H1 (cell line): ENCODE measurements at regions not wholly inside any gene's neighbourhood (a gene's known extent, or its start where the extent isn't known, plus 50 kb on each side); places are given as distances from the start of the nearest gene placed in this dataset.

Experiments
- CTCF ChIA-PET: fragments of 300-600 bp; sonication (Branson Sonifier 250); formaldehyde crosslinking; loops from one replicate; lab custom pipeline; 2021; ENCODE audit not compliant: partially characterized antibody; lab: Charles Lee
- POLR2A ChIA-PET: fragments of 300-600 bp; sonication (Branson Sonifier 250); formaldehyde crosslinking; loops from one replicate; lab custom pipeline; 2021; ENCODE audit warnings: inconsistent platforms; ENCODE audit not compliant: partially characterized antibody; lab: Charles Lee
- DNase-seq, 2 experiments: peaks; one replicate each; pipeline versions ENCODE4 v3.0.0 to v3.0.0-alpha.2; 2010 to 2022; ENCODE audit warnings: low spot score in 2 of 2, low read depth in 1 of 2, mixed read lengths in 1 of 2
- FAIRE-seq: peaks from 2 replicates; lab custom pipeline; 2011; peaks lifted over from hg19 to GRCh38; lab: Jason Lieb, UNC
- H2AFZ ChIP-seq: 2 replicates; pipeline ENCODE4 v1.8.1; 2012; ENCODE audit warnings: low read length, inconsistent platforms
- H2AK5ac ChIP-seq: 2 replicates; pipeline ENCODE4 v1.6.1; 2013; ENCODE audit warnings: low read depth, low read length
- H2BK120ac ChIP-seq: replicated peaks from 2 replicates; pipeline ENCODE3; 2013; ENCODE audit warnings: low read depth, low read length, inconsistent platforms
- H2BK12ac ChIP-seq: 2 replicates; pipeline ENCODE4 v1.6.1; 2013; ENCODE audit warnings: low read depth, low read length
- H2BK15ac ChIP-seq: 2 replicates; pipeline ENCODE4 v1.6.1; 2013; ENCODE audit warnings: low read length
- H2BK20ac ChIP-seq: 2 replicates; pipeline ENCODE4 v1.6.1; 2013; ENCODE audit warnings: low read length
- H2BK5ac ChIP-seq: 2 replicates; pipeline ENCODE4 v1.6.1; 2013; ENCODE audit warnings: low read depth, low read length
- H3K14ac ChIP-seq: 2 replicates; pipeline ENCODE4 v1.6.1; 2013; ENCODE audit warnings: inconsistent platforms; ENCODE audit not compliant: insufficient read length
- H3K18ac ChIP-seq: 2 replicates; pipeline ENCODE4 v1.6.1; 2013; ENCODE audit warnings: low read length; ENCODE audit errors: extremely low read depth
- H3K23ac ChIP-seq: 2 replicates; pipeline ENCODE4 v1.6.1; 2013; ENCODE audit warnings: inconsistent platforms; ENCODE audit not compliant: insufficient read length
- H3K23me2 ChIP-seq: 2 replicates; pipeline ENCODE4 v1.6.1; 2013; ENCODE audit warnings: low read depth, low read length
- H3K27ac ChIP-seq: 2 replicates; pipeline ENCODE4 v1.6.1; 2011; ENCODE audit warnings: low read depth, low read length, inconsistent platforms
- H3K27me3 ChIP-seq, 4 experiments: replicated peaks in 1 of 4; 1 replicate in 1 of 4; 2 replicates in 3 of 4; pipeline versions ENCODE4 v1.6.1 to v1.8.1; 2011 to 2013; ENCODE audit warnings: low read length in 3 of 4, mild to moderate bottlenecking in 3 of 4, inconsistent platforms in 2 of 4, mixed read lengths in 2 of 4, moderate library complexity in 1 of 4; ENCODE audit not compliant: control insufficient read depth in 3 of 4, insufficient read depth in 3 of 4; ENCODE audit errors: extremely low read depth in 1 of 4
- H3K36me3 ChIP-seq, 4 experiments: 2 replicates each; pipeline versions ENCODE4 v1.6.1 to v1.8.1; 2011 to 2013; ENCODE audit warnings: mild to moderate bottlenecking in 4 of 4, low read length in 3 of 4, moderate library complexity in 2 of 4, control low read depth in 1 of 4, inconsistent platforms in 1 of 4; ENCODE audit not compliant: insufficient read depth in 4 of 4, control insufficient read depth in 2 of 4
- H3K4ac ChIP-seq: replicated peaks from 2 replicates; pipeline ENCODE3; 2013; ENCODE audit warnings: low read length, low read depth, mixed read lengths, inconsistent platforms; ENCODE audit not compliant: insufficient read length
- H3K4me1 ChIP-seq, 4 experiments: replicated peaks in 1 of 4; 1 replicate in 1 of 4; 2 replicates in 3 of 4; pipeline versions ENCODE4 v1.6.1 to v1.8.1; 2011 to 2013; ENCODE audit warnings: low read length in 3 of 4, inconsistent platforms in 2 of 4, mixed read lengths in 1 of 4; ENCODE audit not compliant: insufficient read depth in 4 of 4, control insufficient read depth in 3 of 4
- H3K4me2 ChIP-seq, 2 experiments: 2 replicates each; pipeline versions ENCODE4 v1.6.1 to v1.8.1; 2011 to 2013; ENCODE audit warnings: low read depth in 2 of 2, low read length in 2 of 2, control low read depth in 1 of 2, inconsistent platforms in 1 of 2, mild to moderate bottlenecking in 1 of 2; ENCODE audit not compliant: insufficient read depth in 1 of 2
- H3K4me3 ChIP-seq, 4 experiments: fragments of 200-600, 300-600 bp in 1 of 4; sonication (generic), shearing (Covaris generic), sonication (Bioruptor Twin) in 1 of 4; 2 replicates each; pipeline versions ENCODE4 v1.5.1 to v1.8.1; 2011 to 2016; ENCODE audit warnings: low read length in 4 of 4, low read depth in 3 of 4, control low read depth in 2 of 4, inconsistent platforms in 2 of 4, mild to moderate bottlenecking in 2 of 4, mixed read lengths in 1 of 4, moderate library complexity in 1 of 4; ENCODE audit not compliant: insufficient read depth in 2 of 4; ENCODE audit errors: extremely low read depth in 1 of 4
- H3K56ac ChIP-seq: replicated peaks from 2 replicates; pipeline ENCODE3; 2013; ENCODE audit warnings: low read depth, mild to moderate bottlenecking, mixed read lengths, low read length, inconsistent platforms; ENCODE audit not compliant: insufficient read length
- H3K79me1 ChIP-seq: 2 replicates; pipeline ENCODE4 v1.6.1; 2013; ENCODE audit warnings: low read depth, low read length, control low read depth
- H3K79me2 ChIP-seq, 2 experiments: 2 replicates each; pipeline versions ENCODE4 v1.6.1 to v1.8.1; 2012 to 2013; ENCODE audit warnings: low read length in 2 of 2, mild to moderate bottlenecking in 2 of 2, inconsistent platforms in 1 of 2; ENCODE audit not compliant: insufficient read depth in 2 of 2, control insufficient read depth in 1 of 2
- H3K9ac ChIP-seq, 4 experiments: replicated peaks in 1 of 4; 1 replicate in 1 of 4; 2 replicates in 3 of 4; pipeline versions ENCODE4 v1.6.1 to v1.8.1; 2011 to 2013; ENCODE audit warnings: low read depth in 3 of 4, low read length in 3 of 4, control low read depth in 2 of 4, mild to moderate bottlenecking in 2 of 4, moderate library complexity in 2 of 4, inconsistent platforms in 1 of 4; ENCODE audit errors: extremely low read depth in 1 of 4
- H3K9me3 ChIP-seq, 2 experiments: 2 replicates each; pipeline versions ENCODE4 v1.6.1 to v1.8.1; 2012 to 2013; ENCODE audit warnings: mild to moderate bottlenecking in 2 of 2, moderate library complexity in 2 of 2, control low read depth in 1 of 2, inconsistent platforms in 1 of 2, low read depth in 1 of 2, low read length in 1 of 2, mixed read lengths in 1 of 2; ENCODE audit not compliant: insufficient read depth in 2 of 2
- H4K20me1 ChIP-seq, 2 experiments: replicated peaks in 1 of 2; 2 replicates each; pipeline versions ENCODE3 to v1.8.1; 2011 to 2013; ENCODE audit warnings: inconsistent platforms in 2 of 2, low read length in 2 of 2, mild to moderate bottlenecking in 1 of 2; ENCODE audit not compliant: insufficient read depth in 2 of 2, control insufficient read depth in 1 of 2
- H4K5ac ChIP-seq: 2 replicates; pipeline ENCODE4 v1.6.1; 2013; ENCODE audit warnings: low read length, low read depth, mixed read lengths, inconsistent platforms; ENCODE audit not compliant: insufficient read length
- H4K8ac ChIP-seq: 2 replicates; pipeline ENCODE4 v1.8.0; 2013; ENCODE audit warnings: mild to moderate bottlenecking, moderate library complexity, low read length, inconsistent platforms; ENCODE audit not compliant: insufficient read depth; ENCODE audit errors: extremely low read depth
- H4K91ac ChIP-seq: replicated peaks from 2 replicates; pipeline ENCODE3; 2013; ENCODE audit warnings: low read length, mixed read lengths, inconsistent platforms; ENCODE audit not compliant: insufficient read length
- BACH1 ChIP-seq: IDR thresholded peaks from 2 replicates; pipeline ENCODE4 v1.6.1; 2012; ENCODE audit warnings: low read length, improper control_type of control experiment
- CBX5 ChIP-seq: fragments of 300-800, 300-1000 bp; sonication (generic); IDR thresholded peaks from 2 replicates; pipeline ENCODE4 v1.7.1; 2016; ENCODE audit warnings: antibody characterized with exemption, low read length, low read depth
- CHD2 ChIP-seq: IDR thresholded peaks from 2 replicates; pipeline ENCODE4 v1.6.1; 2012; ENCODE audit warnings: low read length, improper control_type of control experiment
- FOSL1 ChIP-seq: IDR thresholded peaks from 2 replicates; pipeline ENCODE4 v1.6.1; 2011; ENCODE audit warnings: mild to moderate bottlenecking, low read depth, low read length, moderate library complexity; ENCODE audit not compliant: insufficient read depth
- GTF2F1 ChIP-seq: IDR thresholded peaks from 2 replicates; pipeline ENCODE4 v1.6.1; 2012; ENCODE audit warnings: low read depth, low read length, improper control_type of control experiment, borderline replicate concordance
- NANOG ChIP-seq: IDR thresholded peaks from 2 replicates; pipeline ENCODE4 v1.6.1; 2011; ENCODE audit warnings: low read length, low read depth, mild to moderate bottlenecking, inconsistent platforms; ENCODE audit not compliant: insufficient read depth, poor library complexity, severe bottlenecking
- PHF8 ChIP-seq: fragments of 200-600 bp; sonication (generic); conservative IDR thresholded peaks from 2 replicates; pipeline ENCODE4 v1.7.1; 2012; ENCODE audit warnings: low read depth, mild to moderate bottlenecking, inconsistent platforms, low read length, moderate library complexity
- RXRA ChIP-seq: IDR thresholded peaks from 2 replicates; pipeline ENCODE4 v1.6.1; 2011; ENCODE audit warnings: low read depth, mild to moderate bottlenecking, low read length, moderate library complexity; ENCODE audit not compliant: insufficient read depth
- SIN3A ChIP-seq, 2 experiments: IDR thresholded peaks in 1 of 2; conservative IDR thresholded peaks in 1 of 2; 2 replicates each; pipeline ENCODE4 v1.6.1; 2011 to 2012; ENCODE audit warnings: low read length in 2 of 2, improper control_type of control experiment in 1 of 2, low read depth in 1 of 2, mild to moderate bottlenecking in 1 of 2
- WGBS, 2 experiments: shearing (Covaris generic) in 1 of 2; methylation state at CpG; one replicate each; pipeline versions ENCODE4 v1.1.6 to v1.1.7; 2013 to 2015; ENCODE audit warnings: low lambda C conversion rate in 2 of 2, mixed read lengths in 2 of 2, inconsistent platforms in 1 of 2, low coverage in 1 of 2, missing lambda C conversion rate in 1 of 2; ENCODE audit not compliant: insufficient replicate concordance in 2 of 2, insufficient coverage in 1 of 2, insufficient read length in 1 of 2; ENCODE audit errors: extremely low coverage in 1 of 2, missing lambda C conversion rate in 1 of 2; 5-methylcytosine and 5-hydroxymethylcytosine counted together

DNA sequence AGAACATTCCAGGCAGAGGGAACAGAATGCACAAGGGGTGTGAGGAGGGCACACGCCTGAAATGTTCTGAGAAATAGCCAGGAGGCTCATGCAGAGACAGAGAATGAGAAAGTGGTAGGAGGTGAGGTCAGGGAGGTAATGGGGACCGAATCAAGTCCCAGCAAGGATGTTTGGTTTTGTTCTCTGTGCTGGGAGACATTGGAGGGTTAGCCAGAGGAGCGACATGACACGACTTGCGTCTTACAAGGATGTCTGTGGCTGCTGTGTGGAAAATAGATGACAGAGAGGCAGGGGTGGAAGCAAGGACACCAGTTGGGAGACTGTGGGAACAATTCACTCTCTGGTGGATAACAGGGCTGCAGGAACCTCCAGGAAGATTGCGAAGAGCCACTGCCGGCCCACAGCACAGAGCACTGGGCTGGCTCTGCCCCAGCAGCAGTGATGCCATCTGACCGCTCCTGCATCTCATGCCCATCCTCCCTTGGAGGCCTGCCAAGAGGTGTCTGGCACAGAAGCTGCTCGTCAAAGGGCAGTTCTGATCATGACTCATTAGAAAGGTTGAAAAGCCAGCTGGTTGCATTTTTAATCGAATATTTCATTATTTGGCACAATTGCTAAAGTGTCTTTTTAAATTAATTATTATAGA lies 57.7 kb upstream of the CD83 start:
- no peak overlapping the region for H4K8ac ChIP-seq
- H4K20me1 ChIP-seq = no peaks in the 10 kb centered on the region
- no peak overlapping the region for H4K5ac ChIP-seq
- no peak overlapping the region for H2BK5ac ChIP-seq
- H2BK20ac ChIP-seq = no peak overlapping the region
- no peak for DNase-seq
- no peak overlapping the region for H3K4me2 ChIP-seq
- H3K14ac ChIP-seq = no peak overlapping the region
- 87% methylated on average over 10 of the region's 10 CpGs; no CpG with 5 or more reads in 1 of the 2 experiments for WGBS, 2 experiments
- H3K4me3 ChIP-seq = no peak overlapping the region
- FAIRE-seq = no peak
- no peak overlapping the region for H3K9ac ChIP-seq
- H3K9me3 ChIP-seq = peaks cover 3 to 4% of the 10 kb centered on the region in 2 experiments; a peak in 1 of 4 replicates
- no peaks in the 10 kb centered on the region for H3K36me3 ChIP-seq
- H3K4ac ChIP-seq = no peak overlapping the region
- no peak overlapping the region for H4K91ac ChIP-seq
- H2BK120ac ChIP-seq = no peak overlapping the region
- H2BK15ac ChIP-seq = no peak overlapping the region
- H3K56ac ChIP-seq = no peak overlapping the region
- H3K4me1 ChIP-seq = peaks cover 0 to 3% (median 0%) of the 10 kb centered on the region in 4 experiments; a peak in 1 of 7 replicates
- H2BK12ac ChIP-seq = no peak overlapping the region
- POLR2A ChIA-PET = no interaction called here
- H2AK5ac ChIP-seq = no peak overlapping the region
- no peak overlapping the region for H3K18ac ChIP-seq
- no peak overlapping the region for H2AFZ ChIP-seq
- no peaks in the 10 kb centered on the region; a peak in 1 of 7 replicates for H3K27me3 ChIP-seq
- H3K27ac ChIP-seq = no peak overlapping the region
- CTCF ChIA-PET = interaction anchor here (1.0 to 1.9 kb wide), 3 partner anchors 21 to 151 kb away, joined by 3 to 5 read pairs (median 4); no protein-coding TSS in a partner anchor
- no peaks in the 10 kb centered on the region for H3K79me2 ChIP-seq
- TF ChIP-seq RXRA = no peak
- no peak for TF ChIP-seq SIN3A (conservative IDR thresholded peaks at IDR 0.05 in 1 of 2, IDR thresholded peaks at IDR 0.05 in 1 of 2; ENCODE audit: low read depth in 1 of 2, low read length in 2 of 2)
- no peak for TF ChIP-seq BACH1
- TF ChIP-seq GTF2F1 = no peak
- no peak for TF ChIP-seq PHF8
- no peak for TF ChIP-seq NANOG
- TF ChIP-seq FOSL1 = no peak
- no peak for TF ChIP-seq CBX5
- no peak for TF ChIP-seq CHD2
- H3K23me2 ChIP-seq = 0 out of 2 replicates have a peak, but pooled peaks cover 2% of the 10 kb centered on the region
- no peak overlapping the region for H3K23ac ChIP-seq
- no peaks in the 10 kb centered on the region for H3K79me1 ChIP-seq
